HEK293T (cell line): ENCODE measurements at regions not wholly inside any gene's neighbourhood (a gene's known extent, or its start where the extent isn't known, plus 50 kb on each side); places are given as distances from the start of the nearest gene placed in this dataset.

ENCODE experiments used
- ARNT ChIP-seq: fragments of 450-650 bp; IDR thresholded peaks from 2 replicates; pipeline ENCODE4 v1.6.1; 2017; ENCODE audit warnings: mild to moderate bottlenecking
- BHLHE40 ChIP-seq: fragments of 450-650 bp; IDR thresholded peaks from 2 replicates; pipeline ENCODE4 v1.6.1; 2016; ENCODE audit warnings: mild to moderate bottlenecking, moderate library complexity, borderline replicate concordance
- CTBP1 ChIP-seq: fragments of 450-650 bp; IDR thresholded peaks from 2 replicates; pipeline ENCODE4 v1.6.1; 2016; ENCODE audit warnings: borderline replicate concordance
- FOXK2 ChIP-seq: fragments of 450-650 bp; IDR thresholded peaks from 2 replicates; pipeline ENCODE4 v1.6.1; 2016; ENCODE audit warnings: mild to moderate bottlenecking
- FOXM1 ChIP-seq: fragments of 450-650 bp; IDR thresholded peaks from 2 replicates; pipeline ENCODE4 v1.6.1; 2017; ENCODE audit warnings: mild to moderate bottlenecking, borderline replicate concordance
- HDGF ChIP-seq: fragments of 450-650 bp; IDR thresholded peaks from 2 replicates; pipeline ENCODE4 v1.6.1; 2017; ENCODE audit warnings: antibody characterized with exemption, borderline replicate concordance
- LEF1 ChIP-seq: fragments of 450-650 bp; IDR thresholded peaks from 2 replicates; pipeline ENCODE4 v1.6.1; 2017; ENCODE audit warnings: mild to moderate bottlenecking, borderline replicate concordance
- SP1 ChIP-seq: fragments of 450-650 bp; IDR thresholded peaks from 2 replicates; pipeline ENCODE4 v1.6.1; 2017
- SUZ12 ChIP-seq: fragments of 450-650 bp; IDR thresholded peaks from 2 replicates; pipeline ENCODE4 v1.6.1; 2016; ENCODE audit warnings: mild to moderate bottlenecking
- ZNF384 ChIP-seq: fragments of 450-650 bp; IDR thresholded peaks from 2 replicates; pipeline ENCODE4 v1.6.1; 2016
- TF ChIP-seq, protein P1 (sequence below): fragments of 450-650 bp; IDR thresholded peaks from 2 replicates; pipeline ENCODE4 v1.6.1; 2016

DNA sequence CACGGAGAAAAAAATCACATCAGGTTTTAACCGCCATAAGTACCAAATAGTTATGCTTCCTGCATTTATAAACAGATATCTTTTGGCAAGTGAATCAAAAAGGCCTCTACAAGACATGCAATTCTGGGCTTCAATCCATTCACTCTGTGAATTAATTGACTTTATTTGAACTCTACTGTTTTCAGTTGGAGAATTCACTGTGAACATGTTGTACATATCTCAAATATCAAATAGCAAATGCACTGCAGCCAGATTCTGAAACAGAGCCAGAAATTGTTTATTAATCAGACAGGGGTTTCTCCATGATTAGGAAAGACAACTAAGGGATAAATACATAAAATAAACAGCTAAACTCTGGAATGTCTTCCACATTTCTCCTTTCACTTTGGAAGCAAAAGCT is 445.4 kb upstream of the NFIA start:
- TF ChIP-seq BHLHE40 (no peak), ARNT (no peak), CTBP1 (no peak), FOXM1 (no peak), SP1 (no peak), FOXK2 (no peak), ZNF384 (no peak), SUZ12 (no peak), HDGF (no peak), LEF1 (no peak)
- TF ChIP-seq, protein P1, sequence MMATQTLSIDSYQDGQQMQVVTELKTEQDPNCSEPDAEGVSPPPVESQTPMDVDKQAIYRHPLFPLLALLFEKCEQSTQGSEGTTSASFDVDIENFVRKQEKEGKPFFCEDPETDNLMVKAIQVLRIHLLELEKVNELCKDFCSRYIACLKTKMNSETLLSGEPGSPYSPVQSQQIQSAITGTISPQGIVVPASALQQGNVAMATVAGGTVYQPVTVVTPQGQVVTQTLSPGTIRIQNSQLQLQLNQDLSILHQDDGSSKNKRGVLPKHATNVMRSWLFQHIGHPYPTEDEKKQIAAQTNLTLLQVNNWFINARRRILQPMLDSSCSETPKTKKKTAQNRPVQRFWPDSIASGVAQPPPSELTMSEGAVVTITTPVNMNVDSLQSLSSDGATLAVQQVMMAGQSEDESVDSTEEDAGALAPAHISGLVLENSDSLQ = no peak
